ENCODE measurements at regions not wholly inside any gene's neighbourhood (a gene's known extent, or its start where the extent isn't known, plus 50 kb on each side); places are given as distances from the start of the nearest gene placed in this dataset.

DNA sequence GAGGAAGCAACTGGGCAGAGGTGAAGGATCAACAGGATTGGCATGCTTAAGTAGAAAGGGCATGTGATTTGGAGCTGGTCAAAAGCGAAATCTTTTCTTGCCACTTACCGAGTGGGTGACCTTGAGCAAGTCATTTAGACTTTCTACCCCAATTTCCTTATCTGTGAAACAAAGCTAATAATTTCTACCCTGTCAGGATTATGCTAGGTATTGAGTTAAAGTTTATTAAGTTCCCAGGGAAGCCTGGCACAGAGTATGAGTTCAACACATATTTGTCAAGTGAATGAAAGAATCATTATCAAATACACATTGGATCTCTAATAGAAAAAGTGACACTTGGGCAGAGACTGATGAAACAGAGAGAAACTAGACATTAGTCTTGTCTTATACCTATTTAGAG is 66.4 kb upstream of the FRMD4B start:
- CTCF ChIA-PET: no interaction called here
- POLR2A ChIA-PET (ENCODE audit: unreplicated experiment): no interaction called here
- Histone ChIP-seq H3K9me2 (ENCODE audit: insufficient read depth) (no peaks in the 10 kb centered on the region), H3K27ac (no peak overlapping the region), H3K4me2 (no peak overlapping the region), H4K20me1 (ENCODE audit: insufficient read depth) (no peaks in the 10 kb centered on the region), H3K36me3 (ENCODE audit: low read depth) (no peaks in the 10 kb centered on the region), H3F3A (ENCODE audit: insufficient read depth, low read depth) (no peaks in the 10 kb centered on the region), H3K27me3 (ENCODE audit: insufficient read depth, low read depth) (no peaks in the 10 kb centered on the region), H3K79me2 (ENCODE audit: low read depth) (no peaks in the 10 kb centered on the region), H3K4me3 (no peak overlapping the region), H3K9me3 (ENCODE audit: insufficient read depth, low read depth) (no peaks in the 10 kb centered on the region), H3K4me1 (replicated peaks; ENCODE audit: insufficient read depth) (no peaks in the 10 kb centered on the region), H2AFZ (no peak overlapping the region)
- TF ChIP-seq, protein P1, sequence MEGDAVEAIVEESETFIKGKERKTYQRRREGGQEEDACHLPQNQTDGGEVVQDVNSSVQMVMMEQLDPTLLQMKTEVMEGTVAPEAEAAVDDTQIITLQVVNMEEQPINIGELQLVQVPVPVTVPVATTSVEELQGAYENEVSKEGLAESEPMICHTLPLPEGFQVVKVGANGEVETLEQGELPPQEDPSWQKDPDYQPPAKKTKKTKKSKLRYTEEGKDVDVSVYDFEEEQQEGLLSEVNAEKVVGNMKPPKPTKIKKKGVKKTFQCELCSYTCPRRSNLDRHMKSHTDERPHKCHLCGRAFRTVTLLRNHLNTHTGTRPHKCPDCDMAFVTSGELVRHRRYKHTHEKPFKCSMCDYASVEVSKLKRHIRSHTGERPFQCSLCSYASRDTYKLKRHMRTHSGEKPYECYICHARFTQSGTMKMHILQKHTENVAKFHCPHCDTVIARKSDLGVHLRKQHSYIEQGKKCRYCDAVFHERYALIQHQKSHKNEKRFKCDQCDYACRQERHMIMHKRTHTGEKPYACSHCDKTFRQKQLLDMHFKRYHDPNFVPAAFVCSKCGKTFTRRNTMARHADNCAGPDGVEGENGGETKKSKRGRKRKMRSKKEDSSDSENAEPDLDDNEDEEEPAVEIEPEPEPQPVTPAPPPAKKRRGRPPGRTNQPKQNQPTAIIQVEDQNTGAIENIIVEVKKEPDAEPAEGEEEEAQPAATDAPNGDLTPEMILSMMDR (conservative IDR thresholded peaks at IDR 0.05): no peak
- no peak for TF ChIP-seq EZH2 (IDR thresholded peaks at IDR 0.05; ENCODE audit: low read depth)
- no peak for DNase-seq
- intact Hi-C loops (cut with micrococcal nuclease; ENCODE audit: unreplicated experiment): no loop called here
- no TSS peak for BruUV-seq (replicated peaks)

DNA sequence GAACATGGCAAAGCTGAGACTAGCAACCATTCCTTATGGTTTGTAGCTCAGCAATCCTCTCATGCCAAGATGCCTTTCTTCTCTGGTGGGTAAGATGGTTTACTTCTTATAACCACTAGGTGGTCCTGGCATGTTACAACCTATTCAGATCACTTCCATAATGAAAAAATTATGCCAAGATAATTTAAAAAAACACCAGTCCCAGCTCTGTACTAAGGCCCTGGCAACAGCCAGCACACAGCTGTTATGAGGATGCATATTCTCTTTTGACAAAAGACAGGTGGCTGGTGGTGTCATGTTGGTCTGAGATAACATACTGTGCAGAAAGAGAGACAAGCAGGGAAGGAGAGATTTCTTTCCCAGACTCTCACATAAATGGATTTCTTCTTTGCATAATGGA is 65.7 kb upstream of the FRMD4B start:
- Histone ChIP-seq H3K4me3 (no peak overlapping the region), H4K20me1 (ENCODE audit: insufficient read depth) (no peaks in the 10 kb centered on the region), H3K27me3 (ENCODE audit: insufficient read depth, low read depth) (no peaks in the 10 kb centered on the region), H3K79me2 (ENCODE audit: low read depth) (no peaks in the 10 kb centered on the region), H3K36me3 (ENCODE audit: low read depth) (no peaks in the 10 kb centered on the region), H3F3A (ENCODE audit: insufficient read depth, low read depth) (no peaks in the 10 kb centered on the region), H3K4me2 (no peak overlapping the region), H3K27ac (no peak overlapping the region), H3K9me2 (ENCODE audit: insufficient read depth) (no peaks in the 10 kb centered on the region), H3K9me3 (ENCODE audit: insufficient read depth, low read depth) (no peaks in the 10 kb centered on the region), H2AFZ (no peak overlapping the region), H3K4me1 (replicated peaks; ENCODE audit: insufficient read depth) (no peaks in the 10 kb centered on the region)
- TF ChIP-seq EZH2 (IDR thresholded peaks at IDR 0.05; ENCODE audit: low read depth): no peak
- TF ChIP-seq, protein P1 (conservative IDR thresholded peaks at IDR 0.05): peak; percentile 33; the same call in 1 of the 2 replicates
- DNase-seq: no peak
- ChIA-PET POLR2A (ENCODE audit: unreplicated experiment) (no interaction called here), CTCF (no interaction called here)
- no TSS peak for BruUV-seq (replicated peaks)
- intact Hi-C loops (cut with micrococcal nuclease; ENCODE audit: unreplicated experiment): no loop called here

DNA sequence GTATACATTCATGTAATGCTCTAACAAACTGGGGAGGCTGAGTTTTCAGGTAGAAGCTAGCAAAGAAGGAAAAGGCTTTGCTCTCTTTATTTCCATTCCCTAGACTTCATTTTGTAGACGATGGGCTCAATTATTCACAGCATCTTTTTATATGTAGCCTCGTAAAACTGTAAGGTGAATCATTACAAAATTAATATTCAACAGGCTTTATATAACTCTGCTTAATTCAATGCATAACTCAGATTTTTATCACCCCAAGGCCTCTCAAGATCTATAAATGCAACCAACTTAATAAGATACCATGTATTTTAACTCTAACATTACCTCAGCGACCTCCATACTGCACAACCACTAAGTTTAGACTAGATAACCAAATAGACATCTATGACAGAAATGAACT is 63.0 kb upstream of the FRMD4B start:
- Histone ChIP-seq H3K27ac (no peak overlapping the region), H3F3A (ENCODE audit: insufficient read depth, low read depth) (no peaks in the 10 kb centered on the region), H3K9me3 (ENCODE audit: insufficient read depth, low read depth) (no peaks in the 10 kb centered on the region), H2AFZ (no peak overlapping the region), H3K36me3 (ENCODE audit: low read depth) (no peaks in the 10 kb centered on the region), H4K20me1 (ENCODE audit: insufficient read depth) (no peaks in the 10 kb centered on the region), H3K4me1 (replicated peaks; ENCODE audit: insufficient read depth) (no peaks in the 10 kb centered on the region), H3K27me3 (ENCODE audit: insufficient read depth, low read depth) (no peaks in the 10 kb centered on the region), H3K4me2 (no peak overlapping the region), H3K79me2 (ENCODE audit: low read depth) (no peaks in the 10 kb centered on the region), H3K4me3 (no peak overlapping the region), H3K9me2 (ENCODE audit: insufficient read depth) (no peaks in the 10 kb centered on the region)
- ChIA-PET POLR2A (ENCODE audit: unreplicated experiment) (no interaction called here), CTCF (interaction anchor here (1.9 kb wide), 1 partner anchor 9 kb away, joined by 5 read pairs; no protein-coding TSS in a partner anchor)
- no TSS peak for BruUV-seq (replicated peaks)
- intact Hi-C loops (cut with micrococcal nuclease; ENCODE audit: unreplicated experiment): no loop called here
- TF ChIP-seq, protein P1 (conservative IDR thresholded peaks at IDR 0.05): no peak
- TF ChIP-seq EZH2 (IDR thresholded peaks at IDR 0.05; ENCODE audit: low read depth): no peak
- no peak for DNase-seq
